Neural progenitor cell (in vitro differentiated cells): ENCODE measurements at regions not wholly inside any gene's neighbourhood (a gene's known extent, or its start where the extent isn't known, plus 50 kb on each side); places are given as distances from the start of the nearest gene placed in this dataset.

Source experiments
- DNase-seq: peaks from one replicate; pipeline ENCODE4 v3.0.0-alpha.2; 2016; ENCODE audit warnings: low spot score
- H2AFZ ChIP-seq: fragments of 200-600 bp; sonication (generic); replicated peaks from 2 replicates; pipeline ENCODE4 v1.6.1; 2016; ENCODE audit warnings: antibody characterized with exemption
- H3F3A ChIP-seq: fragments of 200-600 bp; sonication (generic); 2 replicates; pipeline ENCODE4 v1.6.1; 2016; ENCODE audit warnings: antibody characterized with exemption, low read depth
- H3K27ac ChIP-seq: fragments of 200-600 bp; sonication (generic); 2 replicates; pipeline ENCODE4 v1.5.1; 2016; ENCODE audit warnings: mild to moderate bottlenecking
- H3K27me3 ChIP-seq: fragments of 200-600 bp; sonication (generic); 2 replicates; pipeline ENCODE4 v1.6.1; 2016; ENCODE audit warnings: mild to moderate bottlenecking, moderate library complexity
- H3K36me3 ChIP-seq: fragments of 200-600 bp; sonication (generic); 2 replicates; pipeline ENCODE4 v1.5.1; 2016
- H3K4me1 ChIP-seq: fragments of 200-600 bp; sonication (generic); 2 replicates; pipeline ENCODE4 v1.6.1; 2016; ENCODE audit warnings: mixed run types
- H3K4me2 ChIP-seq: fragments of 200-600 bp; sonication (generic); 2 replicates; pipeline ENCODE4 v1.6.1; 2016
- H3K4me3 ChIP-seq: fragments of 200-600 bp; sonication (generic); 2 replicates; pipeline ENCODE4 v1.5.1; 2016
- H3K79me2 ChIP-seq: fragments of 200-600 bp; sonication (generic); 2 replicates; pipeline ENCODE4 v1.6.1; 2016; ENCODE audit warnings: low read depth
- H3K9ac ChIP-seq: fragments of 200-600 bp; sonication (generic); 2 replicates; pipeline ENCODE4 v1.6.1; 2016
- H3K9me3 ChIP-seq: fragments of 200-600 bp; sonication (generic); 2 replicates; pipeline ENCODE4 v1.5.1; 2016; ENCODE audit warnings: low read depth
- H4K20me1 ChIP-seq: fragments of 200-600 bp; sonication (generic); 2 replicates; pipeline ENCODE4 v1.6.1; 2016; ENCODE audit warnings: low read depth
- H3K27ac Mint-ChIP-seq: 3 replicates; pipeline ENCODE4 v1.8.0; 2021; ENCODE audit warnings: mixed read lengths
- H3K27me3 Mint-ChIP-seq: 2 replicates; pipeline ENCODE4 v1.8.0; 2022; ENCODE audit warnings: low read depth, mild to moderate bottlenecking, inconsistent platforms, moderate library complexity, mixed read lengths; ENCODE audit not compliant: insufficient read depth
- H3K36me3 Mint-ChIP-seq: 3 replicates; pipeline ENCODE4 v1.8.0; 2021; ENCODE audit warnings: mixed read lengths
- H3K4me1 Mint-ChIP-seq: 3 replicates; pipeline ENCODE4 v1.8.0; 2021; ENCODE audit warnings: mixed read lengths
- H3K4me3 Mint-ChIP-seq: 3 replicates; pipeline ENCODE4 v1.8.0; 2021; ENCODE audit warnings: mild to moderate bottlenecking, moderate library complexity, mixed read lengths
- H3K9me3 Mint-ChIP-seq: 3 replicates; pipeline ENCODE4 v1.8.0; 2020; ENCODE audit warnings: mixed read lengths
- EZH2 ChIP-seq: fragments of 200-600 bp; sonication (generic); IDR thresholded peaks from 2 replicates; pipeline ENCODE4 v1.6.1; 2017; ENCODE audit warnings: antibody characterized with exemption, mild to moderate bottlenecking, moderate library complexity
- EZH2phosphoT487 ChIP-seq: fragments of 200-600 bp; sonication (generic); IDR thresholded peaks from 2 replicates; pipeline ENCODE4 v1.6.1; 2017; ENCODE audit warnings: antibody characterized with exemption
- TF ChIP-seq, protein P1 (sequence below): fragments of 200-600 bp; sonication (generic); IDR thresholded peaks from 2 replicates; pipeline ENCODE4 v1.5.1; 2017; ENCODE audit warnings: antibody characterized with exemption, mild to moderate bottlenecking

- Mint-ChIP-seq H3K27me3 (no peaks in the 10 kb centered on the region), H3K36me3 (no peaks in the 10 kb centered on the region), H3K4me3 (no peak overlapping the region), H3K9me3 (no peaks in the 10 kb centered on the region), H3K27ac (no peak overlapping the region), H3K4me1 (peaks cover 16% of the 10 kb centered on the region)
- no peak overlapping the region for H2AFZ ChIP-seq
- H3F3A ChIP-seq = no peaks in the 10 kb centered on the region
- no peak overlapping the region for H3K27ac ChIP-seq
- H3K27me3 ChIP-seq = no peaks in the 10 kb centered on the region
- H3K36me3 ChIP-seq = no peaks in the 10 kb centered on the region
- no peak overlapping the region for H3K4me3 ChIP-seq
- no peak overlapping the region for H3K9ac ChIP-seq
- no peaks in the 10 kb centered on the region for H3K79me2 ChIP-seq
- TF ChIP-seq EZH2 = no peak
- TF ChIP-seq EZH2phosphoT487 = no peak
- TF ChIP-seq, protein P1, sequence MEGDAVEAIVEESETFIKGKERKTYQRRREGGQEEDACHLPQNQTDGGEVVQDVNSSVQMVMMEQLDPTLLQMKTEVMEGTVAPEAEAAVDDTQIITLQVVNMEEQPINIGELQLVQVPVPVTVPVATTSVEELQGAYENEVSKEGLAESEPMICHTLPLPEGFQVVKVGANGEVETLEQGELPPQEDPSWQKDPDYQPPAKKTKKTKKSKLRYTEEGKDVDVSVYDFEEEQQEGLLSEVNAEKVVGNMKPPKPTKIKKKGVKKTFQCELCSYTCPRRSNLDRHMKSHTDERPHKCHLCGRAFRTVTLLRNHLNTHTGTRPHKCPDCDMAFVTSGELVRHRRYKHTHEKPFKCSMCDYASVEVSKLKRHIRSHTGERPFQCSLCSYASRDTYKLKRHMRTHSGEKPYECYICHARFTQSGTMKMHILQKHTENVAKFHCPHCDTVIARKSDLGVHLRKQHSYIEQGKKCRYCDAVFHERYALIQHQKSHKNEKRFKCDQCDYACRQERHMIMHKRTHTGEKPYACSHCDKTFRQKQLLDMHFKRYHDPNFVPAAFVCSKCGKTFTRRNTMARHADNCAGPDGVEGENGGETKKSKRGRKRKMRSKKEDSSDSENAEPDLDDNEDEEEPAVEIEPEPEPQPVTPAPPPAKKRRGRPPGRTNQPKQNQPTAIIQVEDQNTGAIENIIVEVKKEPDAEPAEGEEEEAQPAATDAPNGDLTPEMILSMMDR = no peak
- no peak overlapping the region for H3K4me2 ChIP-seq
- DNase-seq = no peak
- H3K4me1 ChIP-seq = peaks cover 6% of the 10 kb centered on the region
- H3K9me3 ChIP-seq = no peaks in the 10 kb centered on the region
- no peaks in the 10 kb centered on the region for H4K20me1 ChIP-seq
These were observed 983.2 kb downstream of the PLOD2 start for GRCh38 chr3:145177828-145178227.

- Histone ChIP-seq H3K4me2 (no peak overlapping the region), H3F3A (no peaks in the 10 kb centered on the region), H4K20me1 (no peaks in the 10 kb centered on the region), H3K9me3 (no peaks in the 10 kb centered on the region), H3K79me2 (no peaks in the 10 kb centered on the region), H3K36me3 (no peaks in the 10 kb centered on the region), H2AFZ (no peak overlapping the region), H3K4me1 (peaks cover 6% of the 10 kb centered on the region), H3K4me3 (no peak overlapping the region), H3K27me3 (no peaks in the 10 kb centered on the region), H3K9ac (no peak overlapping the region), H3K27ac (no peak overlapping the region)
- DNase-seq = no peak
- Mint-ChIP-seq H3K27ac (no peak overlapping the region), H3K36me3 (no peaks in the 10 kb centered on the region), H3K4me1 (peaks cover 16% of the 10 kb centered on the region), H3K4me3 (no peak overlapping the region), H3K27me3 (no peaks in the 10 kb centered on the region), H3K9me3 (no peaks in the 10 kb centered on the region)
- no peak for TF ChIP-seq EZH2
- TF ChIP-seq, protein P1 = no peak
These were observed 978.6 kb downstream of the PLOD2 start for GRCh38 chr3:145182196-145182911.

- Histone ChIP-seq H3K79me2 (no peaks in the 10 kb centered on the region), H2AFZ (no peak overlapping the region), H3K36me3 (no peaks in the 10 kb centered on the region), H4K20me1 (no peaks in the 10 kb centered on the region), H3K9ac (no peak overlapping the region), H3F3A (no peaks in the 10 kb centered on the region), H3K4me1 (peaks cover 6% of the 10 kb centered on the region), H3K9me3 (no peaks in the 10 kb centered on the region), H3K4me3 (no peak overlapping the region), H3K27ac (no peak overlapping the region), H3K4me2 (no peak overlapping the region), H3K27me3 (no peaks in the 10 kb centered on the region)
- H3K27me3 Mint-ChIP-seq = no peaks in the 10 kb centered on the region
- no peak overlapping the region for H3K27ac Mint-ChIP-seq
- TF ChIP-seq EZH2 (no peak), EZH2phosphoT487 (no peak)
- TF ChIP-seq, protein P1 = no peak
- H3K9me3 Mint-ChIP-seq = no peaks in the 10 kb centered on the region
- no peak overlapping the region for H3K4me3 Mint-ChIP-seq
- DNase-seq = no peak
- H3K4me1 Mint-ChIP-seq = peaks cover 19% of the 10 kb centered on the region
- H3K36me3 Mint-ChIP-seq = no peaks in the 10 kb centered on the region
These were observed 977.7 kb downstream of the PLOD2 start for GRCh38 chr3:145183261-145183660.
